CD4-positive, alpha-beta T cell treated with Interleukin-17A for 1 hour (primary cell): ENCODE measurements at regions not wholly inside any gene's neighbourhood (a gene's known extent, or its start where the extent isn't known, plus 50 kb on each side); places are given as distances from the start of the nearest gene placed in this dataset.
"Not testable (repeated sequence)": the region's sequence is repeated elsewhere in the genome, so short reads cannot be mapped to it uniquely, and the experiment has no call there.

Experiments used
- DNase-seq: peaks from one replicate; pipeline ENCODE4 v3.0.0-alpha.2; 2020

DNA sequence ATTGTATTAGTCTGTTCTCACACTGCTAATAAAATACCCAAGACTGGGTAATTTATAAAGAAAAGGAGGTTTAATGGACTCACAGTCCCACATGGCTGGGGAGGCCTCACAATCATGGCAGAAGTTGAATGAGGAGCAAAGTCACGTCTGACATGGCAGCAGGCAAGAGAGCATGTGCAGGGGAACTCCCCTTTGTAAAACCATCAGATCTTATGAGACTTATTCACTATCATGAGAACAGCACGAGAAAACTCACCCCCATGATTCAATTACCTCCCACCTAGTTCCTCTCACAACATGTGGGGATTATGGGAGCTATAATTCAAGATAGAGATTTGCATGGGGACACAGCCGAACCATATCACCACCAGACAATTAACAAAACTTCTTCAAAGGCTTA is 84.4 kb upstream of the ANKRD1 start:
- not testable (repeated sequence) for DNase-seq

DNA sequence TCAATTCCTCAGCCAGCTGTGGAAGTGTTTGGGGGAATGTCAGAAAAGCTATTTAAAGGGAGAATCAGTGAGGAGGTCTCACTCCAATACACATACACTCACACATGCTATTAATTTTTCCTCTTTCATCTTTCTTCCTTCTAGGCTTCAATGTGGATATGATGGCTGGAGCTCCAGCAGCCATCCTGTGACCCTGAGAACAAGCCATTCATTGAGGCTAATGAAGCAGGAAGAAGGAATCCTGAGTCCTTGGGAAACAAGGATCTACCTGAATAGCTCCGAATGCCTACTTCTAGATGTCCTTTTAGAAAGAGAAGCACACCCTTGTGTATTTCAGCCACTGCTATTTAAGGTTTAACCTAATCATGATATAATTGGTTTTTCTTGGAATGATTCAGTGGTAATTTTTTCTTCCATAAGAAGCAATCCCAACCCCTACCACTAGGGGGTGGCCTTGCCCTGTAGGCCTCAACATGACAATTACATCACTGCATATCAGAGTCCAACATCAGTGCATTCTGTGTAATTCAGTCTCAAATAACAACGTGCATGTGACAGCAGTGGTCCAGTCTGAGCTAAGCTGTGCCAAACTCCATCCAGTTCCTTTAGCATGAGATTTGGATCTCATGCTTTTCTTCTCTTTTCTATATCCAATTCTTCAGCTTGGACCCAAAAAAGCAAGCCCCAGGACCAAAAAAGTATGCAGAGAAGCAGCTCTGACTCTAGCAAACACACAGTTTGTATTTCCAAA is 85.3 kb upstream of the ANKRD1 start:
- peak; percentile 77 for DNase-seq

DNA sequence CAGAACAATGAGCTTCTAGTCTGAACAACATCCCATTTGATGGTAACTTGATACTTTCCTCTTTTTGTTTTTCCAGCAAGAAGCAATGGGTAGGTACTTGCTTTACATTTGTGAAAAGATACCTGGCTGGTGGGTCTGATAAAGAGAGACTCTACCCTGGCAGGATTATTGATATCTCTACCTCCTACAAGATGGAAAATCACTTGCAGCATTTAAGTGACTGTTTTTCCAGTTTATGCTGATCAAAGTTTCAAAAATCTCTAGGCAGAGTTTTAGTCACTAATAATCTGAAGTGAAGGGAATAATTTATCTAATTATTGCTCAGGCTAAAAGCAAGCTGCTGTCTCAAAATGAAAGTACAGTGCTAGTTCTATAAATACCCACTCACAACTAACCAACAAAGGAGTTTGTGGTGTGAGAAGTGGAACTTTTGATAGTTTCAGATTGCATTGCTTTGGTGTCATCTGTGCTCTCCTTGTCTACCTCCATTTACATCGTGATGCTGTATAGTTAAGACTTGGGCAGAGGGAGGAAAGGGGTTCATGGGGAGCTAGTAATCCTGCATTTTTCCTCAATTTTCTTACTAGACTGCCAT is 86.0 kb upstream of the ANKRD1 start:
- peak; percentile 28 for DNase-seq

DNA sequence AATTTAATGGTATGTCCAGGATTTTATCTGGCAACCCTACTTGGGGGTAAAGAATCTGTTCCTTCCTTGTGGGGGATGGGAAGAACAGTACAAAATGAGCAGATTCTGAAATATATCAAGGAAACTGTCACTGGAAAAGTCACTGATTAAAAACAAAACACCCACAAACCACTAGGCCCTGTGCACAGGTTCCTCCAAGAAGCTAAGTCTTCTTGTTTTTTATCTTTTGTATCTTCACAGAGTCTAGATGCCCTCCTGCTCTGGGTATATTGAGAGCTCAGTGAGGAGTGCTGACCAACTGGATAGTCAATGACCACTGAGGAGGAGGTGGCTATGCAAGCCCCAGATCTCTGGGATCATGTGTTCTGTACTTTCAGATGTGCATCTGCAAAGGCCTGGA is 86.8 kb upstream of the ANKRD1 start:
- DNase-seq = no peak

DNA sequence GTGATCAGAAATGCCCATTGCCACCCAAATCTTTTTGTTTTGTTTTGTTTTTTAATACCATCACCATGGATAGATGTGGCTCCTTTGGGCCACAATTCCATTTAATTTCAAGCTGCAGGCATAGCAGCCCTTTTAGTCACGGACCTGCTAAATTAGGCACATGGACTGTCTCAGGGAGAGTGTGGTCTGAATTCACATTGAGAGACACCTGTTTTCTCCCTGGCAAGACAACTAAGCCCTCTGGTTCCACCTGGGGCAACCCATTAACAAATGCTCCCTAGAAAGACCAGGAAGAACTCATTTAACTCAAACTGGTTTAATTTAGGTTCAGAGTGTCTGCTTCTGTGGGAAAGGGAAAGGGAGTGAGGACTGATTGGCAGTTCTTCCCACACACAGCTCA is 88.2 kb upstream of the ANKRD1 start:
- DNase-seq = no peak

DNA sequence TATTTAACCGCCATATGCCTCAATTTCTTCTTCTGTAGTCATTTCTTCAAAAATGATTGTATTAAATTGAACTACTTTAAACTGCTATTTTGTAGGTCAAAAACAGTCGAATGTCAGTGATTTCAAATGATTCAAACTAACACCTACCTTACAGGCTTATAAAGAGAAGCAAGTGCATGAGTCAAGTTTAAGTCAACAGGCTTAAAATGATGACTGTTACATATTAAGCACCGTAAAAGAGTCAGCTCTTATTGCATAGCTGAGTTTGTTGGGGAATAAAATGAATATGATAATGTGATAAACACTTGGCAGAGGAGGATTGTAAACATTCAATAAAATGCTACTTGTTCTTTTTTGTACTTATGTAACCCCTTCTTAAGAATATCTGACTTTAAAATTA is 90.1 kb upstream of the ANKRD1 start:
- DNase-seq = no peak

DNA sequence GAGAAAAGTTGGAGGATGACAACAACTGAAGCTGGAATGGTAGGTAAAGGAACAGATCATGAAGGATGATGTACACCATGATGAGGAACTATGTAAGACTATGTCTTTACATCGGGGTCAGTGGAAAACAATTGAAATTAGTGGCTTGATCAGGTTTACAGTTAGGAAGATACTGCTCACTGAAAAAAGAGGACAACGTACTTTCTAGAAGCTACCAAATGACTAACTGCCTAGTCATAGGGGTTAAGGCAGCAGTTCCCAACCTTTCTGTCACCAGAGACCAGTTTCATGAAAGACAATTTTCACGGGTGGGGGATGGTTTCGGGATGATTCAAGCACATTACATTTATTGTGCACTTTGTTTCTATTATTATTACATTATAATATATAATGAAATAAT is 91.6 kb upstream of the ANKRD1 start:
- no peak for DNase-seq

DNA sequence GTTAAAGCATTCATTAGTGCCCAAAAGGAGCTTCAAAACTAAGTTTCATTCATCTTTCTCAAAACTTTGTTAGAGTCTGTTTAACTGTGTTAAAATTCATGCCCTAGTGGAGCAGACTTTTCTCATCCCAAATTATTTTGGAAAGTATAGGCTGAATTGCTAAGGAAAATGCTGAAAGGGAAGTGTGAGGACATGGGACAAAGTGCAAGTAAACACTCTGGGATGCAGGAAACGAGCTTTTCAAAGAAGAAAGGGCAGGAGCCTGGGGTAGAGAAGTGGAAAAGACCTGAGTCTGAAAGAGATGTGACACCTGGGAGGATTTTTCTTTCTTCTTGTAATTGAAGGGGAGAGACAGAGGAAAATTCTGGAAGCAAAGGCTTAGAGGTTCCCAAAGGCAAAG is 93.1 kb upstream of the ANKRD1 start:
- no peak for DNase-seq

DNA sequence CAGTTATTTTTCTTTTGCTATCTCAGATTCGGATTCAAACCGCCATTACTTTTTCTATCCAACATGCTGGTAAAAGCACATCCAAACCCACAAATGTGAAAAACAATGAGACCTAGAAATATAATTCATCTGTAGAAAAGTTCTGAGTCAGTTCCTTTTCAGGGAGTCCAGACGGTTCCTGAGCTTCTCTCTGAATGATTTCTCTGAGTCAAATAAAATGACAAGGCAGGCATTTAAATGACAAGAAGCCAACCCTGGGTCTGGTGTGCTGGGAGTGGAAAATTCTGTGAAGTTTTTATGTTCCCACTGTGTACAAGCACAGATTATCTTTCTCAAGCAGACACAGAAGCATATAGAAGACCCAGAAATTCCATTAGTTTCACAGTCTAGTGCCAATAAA is 96.3 kb upstream of the ANKRD1 start:
- no peak for DNase-seq

DNA sequence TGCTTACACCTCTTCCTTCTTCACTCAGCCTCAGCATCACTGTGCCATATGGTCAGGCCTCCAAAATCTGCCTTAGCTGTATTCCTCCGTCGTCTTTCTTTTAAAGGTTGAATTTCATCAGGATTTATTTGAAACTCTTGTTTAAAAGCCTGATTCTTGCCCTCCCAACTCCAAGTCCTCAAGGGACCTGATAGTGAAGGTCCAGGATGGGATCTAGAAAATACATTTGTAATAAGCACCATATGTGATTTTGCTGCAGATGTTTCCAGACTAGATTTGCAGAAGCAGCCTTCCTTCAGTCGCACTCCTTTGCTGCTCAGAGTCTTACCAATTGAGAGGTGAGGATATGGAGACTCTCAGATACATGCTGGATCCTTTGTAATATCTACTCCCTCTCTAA is 101.0 kb upstream of the ANKRD1 start:
- DNase-seq = no peak

DNA sequence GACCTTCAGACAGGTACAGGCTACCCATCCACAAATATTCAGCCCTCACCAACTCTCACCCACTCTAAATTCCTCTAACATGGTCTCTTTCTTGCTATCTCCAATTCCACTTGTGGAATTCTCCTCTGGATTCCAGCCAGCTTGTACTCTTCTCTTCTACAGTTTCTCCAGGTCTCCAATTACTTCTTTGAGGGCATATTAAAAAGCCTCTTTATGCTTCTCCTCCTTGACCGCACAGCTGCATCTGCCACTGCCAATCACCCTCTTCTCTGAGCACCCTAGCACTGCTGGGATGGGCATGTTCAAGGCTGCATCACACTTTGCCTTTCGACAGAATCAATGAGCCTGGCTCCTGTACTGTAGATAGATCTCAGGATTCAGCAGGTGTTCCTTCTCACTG is 101.5 kb upstream of the ANKRD1 start:
- DNase-seq = no peak

DNA sequence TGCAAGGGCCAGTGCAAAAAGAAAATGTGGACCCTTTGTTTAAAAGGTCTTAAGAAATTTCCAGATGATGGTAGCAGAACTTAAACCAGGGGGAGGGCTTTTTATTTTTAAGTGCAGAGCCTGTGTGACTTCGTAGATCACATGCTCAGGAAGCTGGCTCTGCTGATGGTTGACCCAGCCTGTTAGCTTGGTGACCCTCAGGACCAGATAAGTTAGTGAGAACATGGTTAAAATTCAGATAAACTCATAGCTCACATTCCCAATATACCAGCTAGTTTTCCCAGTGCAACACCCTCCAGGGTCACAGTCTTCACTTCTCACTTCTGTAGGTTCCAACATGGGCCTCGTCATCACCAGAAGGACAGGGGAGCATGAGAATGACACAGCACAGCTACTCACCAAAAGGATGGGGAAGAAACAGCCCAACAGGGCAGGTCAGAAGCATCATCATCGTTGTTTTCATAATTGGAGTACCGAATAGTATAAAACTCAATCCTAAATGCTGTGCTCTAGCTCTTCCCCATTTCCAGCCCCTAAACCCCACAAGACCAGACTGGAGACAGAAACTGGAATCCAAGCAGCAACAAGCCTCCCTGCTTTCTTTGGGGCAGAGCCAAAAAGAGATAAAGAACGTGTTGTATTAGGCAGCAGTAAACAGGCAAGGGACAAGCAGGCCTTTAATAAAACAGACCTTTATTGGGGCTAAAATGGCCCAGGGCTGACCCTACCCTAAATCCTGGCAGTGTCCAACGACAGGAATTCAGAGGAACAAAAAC is 102.2 kb upstream of the ANKRD1 start:
- DNase-seq = no peak

DNA sequence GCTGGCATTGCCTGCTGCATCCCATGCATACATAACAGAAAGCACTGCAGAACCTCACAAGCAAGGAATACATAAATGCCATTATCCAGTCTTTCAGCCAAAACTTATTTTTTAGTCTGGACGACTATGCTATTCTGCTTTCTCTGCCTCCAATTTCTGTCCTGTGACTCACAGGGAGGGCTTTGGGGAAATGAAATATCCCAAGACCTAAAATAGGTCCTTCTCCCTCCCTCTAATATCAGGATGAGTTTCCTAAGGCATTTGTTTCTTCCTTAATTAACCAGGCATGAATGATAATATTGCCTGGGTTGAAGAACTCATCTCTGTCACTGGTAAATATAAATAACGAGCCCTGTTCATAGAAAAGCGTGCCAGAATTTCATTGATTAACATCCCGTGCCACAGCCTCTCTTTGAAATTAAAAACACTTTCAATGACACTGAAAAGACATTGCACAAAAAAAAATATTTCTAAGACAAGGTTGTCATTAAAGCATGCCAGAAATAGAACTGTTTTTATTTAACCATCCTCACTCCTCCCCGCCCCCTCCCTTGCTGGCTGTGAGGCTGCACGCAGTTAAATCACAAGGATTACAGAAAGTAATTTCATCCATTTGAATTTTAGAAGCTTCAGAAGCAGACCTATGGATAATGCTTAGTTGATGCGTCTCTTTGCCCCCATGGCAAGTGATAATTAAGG is 103.0 kb upstream of the ANKRD1 start:
- DNase-seq = no peak

DNA sequence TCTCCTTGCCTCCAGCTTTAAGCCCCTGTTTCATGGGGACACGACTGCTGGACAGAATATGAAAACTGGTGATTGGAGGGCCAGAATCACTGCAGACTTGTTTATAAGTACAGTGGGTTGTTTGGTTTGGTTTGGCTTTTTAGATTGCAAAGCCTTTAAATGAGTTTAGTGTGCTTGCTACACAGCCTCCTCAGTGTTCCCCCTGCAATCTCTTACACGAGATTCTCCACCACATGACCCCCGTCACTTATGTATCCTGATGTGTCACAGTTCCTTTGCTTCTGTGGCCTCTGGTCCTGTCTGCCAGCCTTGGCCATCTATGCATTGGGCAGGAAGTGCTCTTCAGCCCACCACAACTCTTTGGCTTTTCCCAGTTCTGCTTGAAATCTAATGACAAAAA is 103.7 kb upstream of the ANKRD1 start:
- DNase-seq = no peak

DNA sequence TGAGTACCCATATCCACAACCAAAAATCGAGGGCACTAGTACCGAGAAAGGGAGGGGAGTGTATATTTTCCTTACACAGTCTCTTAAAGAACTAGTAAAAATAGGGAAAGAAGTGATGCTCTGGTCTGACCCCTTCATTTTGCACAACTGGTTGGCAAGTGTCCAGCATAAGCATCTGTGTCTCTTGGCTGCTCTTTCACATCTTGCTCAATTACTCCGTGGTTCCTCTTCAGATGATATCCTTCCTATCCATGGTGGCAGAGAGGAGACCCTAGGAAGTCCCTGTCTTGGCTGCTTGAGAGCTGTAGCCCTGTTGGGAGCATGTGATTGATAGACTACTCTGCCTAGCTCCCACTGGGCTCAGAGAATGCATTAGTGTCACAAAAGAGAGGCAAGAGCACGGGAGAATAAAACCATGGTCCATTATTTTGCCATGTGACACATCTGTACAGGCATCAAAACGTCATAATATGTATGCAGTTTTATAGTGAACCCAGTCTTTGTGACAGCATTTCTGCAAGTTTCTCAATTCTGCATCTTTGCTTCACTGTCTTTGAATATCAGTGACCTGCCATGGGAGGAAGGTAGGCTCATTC is 111.8 kb upstream of the ANKRD1 start:
- no peak for DNase-seq

DNA sequence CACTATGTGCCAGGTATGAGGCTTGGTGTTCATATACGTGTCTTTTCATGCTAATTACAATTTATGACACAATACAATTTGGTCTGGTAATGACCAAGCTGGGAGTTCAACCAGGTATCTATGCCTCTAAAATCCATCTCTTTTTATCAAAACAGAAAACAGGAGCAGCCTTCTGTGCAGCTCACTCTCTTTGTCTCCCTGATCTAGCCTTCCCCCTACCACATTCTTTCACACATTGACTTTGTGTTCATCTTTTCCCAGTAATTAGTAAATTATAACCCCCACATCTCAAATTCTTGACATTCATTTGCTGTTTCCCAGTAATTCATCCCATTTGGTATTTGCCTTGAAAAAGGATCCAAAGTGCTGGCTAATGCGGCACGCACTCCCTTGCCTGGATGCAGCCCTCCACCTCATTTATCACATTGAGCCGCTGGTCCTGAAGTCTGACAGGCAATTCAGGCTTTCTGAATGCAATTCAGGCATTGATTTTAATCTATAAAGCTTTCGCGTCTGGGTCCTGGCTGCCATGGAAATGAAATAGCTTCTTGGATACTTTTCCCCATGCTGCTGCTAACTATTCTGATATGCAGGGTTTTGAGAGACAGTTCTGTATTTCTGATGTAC is 112.5 kb upstream of the ANKRD1 start:
- DNase-seq = no peak

DNA sequence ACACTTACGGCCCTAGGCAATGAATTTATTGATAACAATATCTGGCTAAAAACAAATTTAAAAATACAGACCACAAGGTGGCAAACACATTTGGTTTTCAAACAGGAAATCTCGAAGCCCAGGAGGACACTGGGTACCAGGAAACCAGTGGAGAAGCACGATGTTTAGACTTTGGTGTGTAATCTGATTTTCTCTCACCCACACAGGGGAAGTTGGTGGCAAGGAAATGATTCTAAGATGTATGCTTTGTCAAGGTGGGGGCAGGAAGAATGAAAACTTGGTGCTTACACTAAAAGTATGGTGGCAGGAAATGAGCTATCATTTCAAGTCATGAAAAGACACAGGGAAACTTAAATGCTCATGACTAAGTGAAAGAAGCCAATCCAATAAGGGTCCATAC is 113.2 kb upstream of the ANKRD1 start:
- DNase-seq = peak; percentile 61

DNA sequence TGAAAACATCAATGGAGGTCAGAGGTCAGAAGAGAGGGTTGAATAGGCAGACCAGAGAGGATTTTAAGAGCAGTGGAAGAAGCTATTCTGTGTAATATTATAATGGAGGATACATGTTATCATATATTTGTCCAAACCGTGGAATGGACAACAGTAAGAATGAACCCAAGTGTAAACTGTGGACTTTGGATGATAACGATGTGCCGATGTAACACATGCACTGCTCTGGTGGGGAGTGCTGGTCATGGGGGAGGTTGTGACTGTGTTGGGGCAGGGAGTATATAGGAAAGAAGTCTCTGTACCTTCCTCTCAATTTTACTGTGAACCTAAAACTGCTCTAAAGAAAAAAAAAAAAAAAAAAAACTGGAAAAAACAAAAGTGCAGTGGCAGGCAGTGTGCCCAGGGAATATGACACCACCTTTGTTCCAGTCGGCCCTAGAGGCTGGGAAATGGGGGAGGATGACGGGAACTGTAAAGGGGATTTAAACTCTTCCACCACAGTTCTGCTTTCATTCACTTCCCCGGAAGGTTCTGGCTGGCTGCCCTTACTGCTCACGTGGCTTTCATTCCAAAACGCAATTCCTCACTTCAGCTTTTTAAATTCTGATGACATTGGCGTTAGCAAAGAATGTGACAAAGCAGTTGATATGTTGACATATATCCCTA is 113.7 kb upstream of the ANKRD1 start:
- DNase-seq = no peak

DNA sequence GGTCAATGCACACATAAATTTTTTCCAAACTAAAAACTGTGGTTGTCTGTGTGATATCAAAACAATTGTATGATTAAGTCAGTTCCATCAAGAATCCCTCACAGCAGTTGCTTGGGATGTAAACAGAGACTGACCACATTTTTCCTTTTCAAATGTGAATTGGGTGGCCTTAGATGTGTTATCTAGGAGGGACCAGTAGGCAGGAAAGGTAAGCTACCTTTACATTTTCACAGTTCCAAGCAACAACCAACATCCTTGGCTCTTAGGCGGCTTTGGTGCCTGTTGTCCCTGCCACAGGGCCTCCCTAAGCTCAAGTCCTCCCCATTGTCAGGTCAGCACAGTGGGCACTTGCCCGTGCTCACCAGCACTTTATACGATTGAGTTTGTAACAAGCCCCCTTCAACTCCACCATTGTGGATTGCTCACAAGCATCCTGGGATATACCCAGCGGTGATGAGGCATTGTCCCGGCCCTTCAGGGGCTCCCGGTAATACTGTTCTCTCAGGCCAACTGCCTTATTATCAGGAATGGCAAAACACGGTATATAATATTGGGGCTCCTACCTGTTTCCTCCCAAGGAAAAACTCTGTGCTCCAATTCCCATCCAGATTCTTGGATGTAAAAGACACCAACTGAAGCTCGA is 114.9 kb upstream of the ANKRD1 start:
- no peak for DNase-seq

DNA sequence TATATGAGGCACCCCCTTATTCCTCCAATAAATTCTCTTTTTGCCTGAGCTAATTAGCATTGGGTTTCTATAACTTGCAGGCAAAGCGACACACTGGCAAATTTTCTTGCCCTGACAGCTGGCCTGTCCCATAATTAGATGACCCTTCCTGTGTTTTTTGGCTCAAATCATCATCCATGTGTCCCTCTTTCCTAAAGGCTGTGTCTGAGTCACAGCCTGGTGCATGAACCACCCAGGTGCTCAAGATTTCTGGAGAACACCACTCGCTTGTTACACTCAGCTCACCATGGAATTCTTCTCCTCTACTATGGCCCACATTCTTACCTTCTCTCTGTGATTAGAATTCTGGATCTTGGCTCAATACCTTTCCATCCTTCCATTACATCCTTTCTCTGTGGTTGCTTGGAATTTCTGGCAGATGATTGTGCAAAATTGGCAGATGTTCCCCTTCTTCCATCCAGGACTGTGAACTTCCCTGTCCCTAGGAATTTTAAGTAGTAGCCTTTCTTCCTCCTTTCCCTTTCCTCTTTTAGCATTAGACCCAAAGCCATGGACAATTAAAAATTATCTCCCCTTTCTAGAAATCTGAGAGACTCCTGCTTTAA is 116.0 kb upstream of the ANKRD1 start:
- no peak for DNase-seq

DNA sequence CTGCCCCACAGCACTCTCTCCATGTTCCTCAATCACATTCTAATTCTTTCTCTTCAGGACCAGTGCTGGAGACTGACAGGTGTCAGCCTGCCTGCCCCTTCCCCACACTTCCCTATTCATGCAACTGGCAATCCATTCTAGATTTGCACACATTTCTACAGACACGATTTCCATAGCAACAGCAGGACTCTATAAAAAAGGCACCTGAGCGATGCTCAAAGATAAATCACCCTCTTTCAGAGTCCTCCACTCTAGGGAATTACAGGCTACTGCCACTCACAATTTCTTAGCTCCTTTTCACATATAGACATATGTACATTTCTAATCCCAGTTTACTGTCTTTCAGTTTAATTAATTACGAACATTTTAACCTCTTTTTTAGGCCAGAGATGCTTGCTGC is 118.1 kb upstream of the ANKRD1 start:
- no peak for DNase-seq
